ENCODE measurements at regions not wholly inside any gene's neighbourhood (a gene's known extent, or its start where the extent isn't known, plus 50 kb on each side); places are given as distances from the start of the nearest gene placed in this dataset.

DNA sequence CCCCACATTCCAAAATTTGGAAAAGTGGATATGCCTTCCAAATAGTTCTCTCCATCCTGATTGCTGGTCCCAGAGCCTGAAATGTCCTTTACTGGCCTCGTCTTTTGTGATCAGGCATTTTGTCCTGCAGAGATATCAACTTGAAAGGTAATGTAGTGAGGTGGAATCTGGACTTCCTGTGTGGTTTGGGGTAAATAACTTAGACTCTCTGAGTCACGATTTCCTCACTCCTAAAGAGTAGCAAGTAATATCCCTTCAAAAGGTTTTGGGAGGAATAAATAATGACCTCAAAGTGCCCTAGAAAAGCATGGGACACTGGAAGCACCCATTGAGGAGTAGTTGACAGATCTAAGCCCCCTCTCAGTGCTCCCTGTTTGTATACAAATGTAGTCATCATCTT lies 426.6 kb downstream of the OMA1 start:
- no peak overlapping the region for H3K27ac ChIP-seq (ENCODE audit: low read length)

DNA sequence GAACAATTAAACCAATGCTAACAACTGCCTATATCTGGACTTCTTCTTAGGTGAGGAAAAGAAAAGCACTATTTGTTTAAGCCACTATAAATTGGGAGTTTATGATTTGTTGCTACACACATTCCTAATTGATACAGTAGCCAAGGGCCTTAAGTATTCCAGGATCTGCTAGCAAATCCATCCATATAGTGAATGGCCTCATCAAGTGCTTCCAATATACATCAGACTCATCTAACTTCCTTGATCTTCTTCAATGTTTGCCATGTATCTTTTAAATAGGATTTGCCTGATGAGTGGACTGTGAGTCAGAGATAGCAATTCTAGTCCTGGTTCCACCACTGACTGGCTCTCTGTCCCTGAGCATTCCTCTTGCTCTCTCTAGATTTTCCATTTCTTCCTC lies 430.2 kb downstream of the OMA1 start:
- Histone ChIP-seq H3K27ac (ENCODE audit: low read length) (no peak overlapping the region), H3K27me3 (ENCODE audit: control insufficient read depth, insufficient read depth, low read length) (no peaks in the 10 kb centered on the region), H3K9me3 (ENCODE audit: control insufficient read depth, insufficient read depth, low read length) (no peaks in the 10 kb centered on the region), H3K4me3 (ENCODE audit: low read length) (no peak overlapping the region), H3K36me3 (ENCODE audit: control insufficient read depth, insufficient read depth, low read length) (no peaks in the 10 kb centered on the region), H3K4me1 (ENCODE audit: control insufficient read depth, insufficient read depth, low read length) (no peaks in the 10 kb centered on the region)
- DNase-seq (ENCODE audit: low read depth, low spot score) = no peak

More for the DNA sequence above, 426.6 kb downstream of the OMA1 start:
- Histone ChIP-seq H3K27me3 (ENCODE audit: control insufficient read depth, insufficient read depth, low read length) (no peaks in the 10 kb centered on the region), H3K4me1 (ENCODE audit: control insufficient read depth, insufficient read depth, low read length) (no peaks in the 10 kb centered on the region), H3K9me3 (ENCODE audit: control insufficient read depth, insufficient read depth, low read length) (no peaks in the 10 kb centered on the region), H3K36me3 (ENCODE audit: control insufficient read depth, insufficient read depth, low read length) (no peaks in the 10 kb centered on the region), H3K4me3 (ENCODE audit: low read length) (no peak overlapping the region)
- WGBS (ENCODE audit: insufficient coverage, insufficient read length) = no CpG with 5 or more reads among the region's 2 CpGs
- DNase-seq (ENCODE audit: low read depth, low spot score) = no peak

DNA sequence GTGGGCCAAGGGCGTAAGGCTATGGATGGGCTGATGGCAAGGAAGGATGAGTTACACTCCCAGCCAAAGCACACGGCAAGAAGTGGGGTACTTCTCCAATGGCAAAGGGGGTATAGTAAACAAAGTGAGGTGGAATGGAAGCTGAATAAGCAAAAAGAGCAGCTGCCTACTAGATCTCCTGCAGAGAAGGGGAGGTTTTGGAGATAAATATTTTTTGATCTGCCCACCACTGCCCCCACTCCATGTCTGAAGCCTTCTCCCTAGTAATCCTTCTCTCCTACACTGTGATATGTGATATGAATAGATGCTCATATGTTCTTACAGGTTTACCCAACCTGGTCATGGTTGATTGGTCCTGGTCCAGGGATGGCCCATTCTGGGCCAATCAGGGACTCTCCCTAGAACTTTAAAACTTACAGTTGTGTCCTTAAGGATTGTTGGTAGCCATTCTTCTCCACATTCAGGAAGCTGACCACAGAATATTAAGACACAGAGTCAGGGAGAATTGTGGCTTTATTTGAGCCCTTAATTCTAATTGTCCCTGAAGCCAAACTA lies 436.8 kb downstream of the OMA1 start:
- Histone ChIP-seq H3K36me3 (ENCODE audit: control insufficient read depth, insufficient read depth, low read length) (no peaks in the 10 kb centered on the region), H3K27ac (ENCODE audit: low read length) (no peak overlapping the region), H3K4me3 (ENCODE audit: low read length) (no peak overlapping the region), H3K9me3 (ENCODE audit: control insufficient read depth, insufficient read depth, low read length) (no peaks in the 10 kb centered on the region), H3K4me1 (ENCODE audit: control insufficient read depth, insufficient read depth, low read length) (no peaks in the 10 kb centered on the region), H3K27me3 (ENCODE audit: control insufficient read depth, insufficient read depth, low read length) (no peaks in the 10 kb centered on the region)
- DNase-seq (ENCODE audit: low read depth, low spot score) = no peak
- WGBS (ENCODE audit: insufficient coverage, insufficient read length) = no CpG with 5 or more reads among the region's 2 CpGs

DNA sequence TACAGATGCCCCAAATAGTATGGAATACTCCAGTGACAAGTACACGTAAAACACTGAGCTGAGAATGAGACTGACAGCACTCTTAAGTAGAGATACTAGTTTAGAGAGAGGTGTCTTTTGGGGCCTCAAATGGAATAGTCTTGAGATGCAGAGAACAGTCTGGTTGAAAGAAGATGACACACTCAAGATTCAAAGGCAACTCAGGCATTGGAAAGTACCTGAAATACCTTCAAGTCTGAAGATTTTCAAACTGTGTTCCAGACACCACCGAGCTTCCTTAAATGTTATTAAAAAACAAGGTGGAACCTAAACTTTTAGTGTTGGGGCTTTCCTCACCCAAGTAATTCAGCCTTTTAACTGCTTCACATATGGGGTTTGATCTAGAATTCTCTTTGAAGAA lies 437.7 kb downstream of the OMA1 start:
- Histone ChIP-seq H3K9me3 (ENCODE audit: control insufficient read depth, insufficient read depth, low read length) (no peaks in the 10 kb centered on the region), H3K4me1 (ENCODE audit: control insufficient read depth, insufficient read depth, low read length) (no peaks in the 10 kb centered on the region), H3K27me3 (ENCODE audit: control insufficient read depth, insufficient read depth, low read length) (no peaks in the 10 kb centered on the region), H3K4me3 (ENCODE audit: low read length) (no peak overlapping the region), H3K27ac (ENCODE audit: low read length) (no peak overlapping the region), H3K36me3 (ENCODE audit: control insufficient read depth, insufficient read depth, low read length) (no peaks in the 10 kb centered on the region)
- no CpG with 5 or more reads among the region's 2 CpGs for WGBS (ENCODE audit: insufficient coverage, insufficient read length)
- no peak for DNase-seq (ENCODE audit: low read depth, low spot score)

DNA sequence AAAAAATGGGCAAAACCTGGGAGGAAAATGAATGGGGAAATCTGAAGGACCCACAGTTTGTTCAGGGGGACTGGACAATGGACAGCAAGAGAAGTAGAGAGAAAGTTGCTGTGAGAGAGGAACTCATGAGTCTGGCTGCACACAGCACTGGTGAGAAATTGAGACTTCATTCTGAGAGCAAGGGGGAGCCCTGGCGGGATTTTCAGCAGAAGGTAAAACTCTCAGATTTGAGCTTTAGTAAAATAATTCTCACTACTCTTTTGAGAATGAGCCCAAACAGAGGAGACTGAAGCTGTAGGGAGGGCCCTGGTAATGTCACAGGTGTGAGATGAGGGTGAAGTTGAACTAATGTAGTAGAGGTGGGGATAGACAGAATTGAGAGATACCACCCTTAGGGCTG lies 438.6 kb downstream of the OMA1 start:
- Histone ChIP-seq H3K9me3 (ENCODE audit: control insufficient read depth, insufficient read depth, low read length) (no peaks in the 10 kb centered on the region), H3K27ac (ENCODE audit: low read length) (no peak overlapping the region), H3K4me3 (ENCODE audit: low read length) (no peak overlapping the region), H3K36me3 (ENCODE audit: control insufficient read depth, insufficient read depth, low read length) (no peaks in the 10 kb centered on the region), H3K4me1 (ENCODE audit: control insufficient read depth, insufficient read depth, low read length) (no peaks in the 10 kb centered on the region), H3K27me3 (ENCODE audit: control insufficient read depth, insufficient read depth, low read length) (no peaks in the 10 kb centered on the region)
- no CpG with 5 or more reads among the region's 1 CpG for WGBS (ENCODE audit: insufficient coverage, insufficient read length)
- DNase-seq (ENCODE audit: low read depth, low spot score) = no peak

DNA sequence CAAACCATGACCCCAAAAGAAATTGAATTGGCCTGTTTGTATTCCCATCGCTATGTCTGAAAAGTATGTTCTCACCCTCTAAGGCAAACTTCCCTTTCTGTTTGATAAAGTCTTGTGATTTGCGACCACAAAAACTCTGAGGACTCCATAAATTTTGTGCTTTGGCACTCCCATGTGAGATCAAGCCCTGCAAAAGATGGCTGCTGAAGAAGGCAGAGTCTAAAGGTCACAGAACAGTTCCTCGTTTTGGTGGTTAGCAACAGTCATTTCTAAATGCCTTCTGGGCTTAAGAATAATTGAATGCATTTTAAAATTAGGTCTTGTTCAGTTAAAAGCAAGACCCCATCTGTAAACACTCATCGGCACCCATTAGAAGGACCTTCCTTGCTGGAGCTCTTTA lies 441.6 kb downstream of the OMA1 start:
- H3K4me3 ChIP-seq (ENCODE audit: low read length) = no peak overlapping the region
- WGBS (ENCODE audit: insufficient coverage, insufficient read length) = no CpG with 5 or more reads among the region's 4 CpGs
- no peaks in the 10 kb centered on the region for H3K4me1 ChIP-seq (ENCODE audit: control insufficient read depth, insufficient read depth, low read length)
- H3K9me3 ChIP-seq (ENCODE audit: control insufficient read depth, insufficient read depth, low read length) = no peaks in the 10 kb centered on the region
- no peaks in the 10 kb centered on the region for H3K36me3 ChIP-seq (ENCODE audit: control insufficient read depth, insufficient read depth, low read length)
- H3K27ac ChIP-seq (ENCODE audit: low read length) = no peak overlapping the region
- H3K27me3 ChIP-seq (ENCODE audit: control insufficient read depth, insufficient read depth, low read length) = no peaks in the 10 kb centered on the region
- DNase-seq (ENCODE audit: low read depth, low spot score) = no peak

DNA sequence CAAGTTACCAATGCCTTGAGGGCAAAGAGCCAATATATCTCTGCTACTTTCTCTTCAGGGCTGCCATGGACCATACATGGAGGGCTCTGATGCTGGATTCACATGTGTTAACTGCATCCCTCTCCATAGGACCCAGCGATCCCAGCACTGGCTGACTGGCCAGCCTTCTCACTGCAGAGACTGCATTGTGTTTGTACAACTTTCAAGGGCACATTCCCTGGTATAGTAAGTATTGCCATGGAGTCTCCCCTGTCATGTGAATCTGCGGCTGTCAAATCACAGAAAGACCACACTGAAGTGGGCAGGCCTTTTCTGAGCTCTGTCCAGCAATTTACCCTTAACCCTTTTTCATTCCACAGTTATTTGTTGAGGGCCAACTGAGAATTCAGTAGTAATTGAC lies 449.8 kb downstream of the OMA1 start:
- no peaks in the 10 kb centered on the region for H3K36me3 ChIP-seq (ENCODE audit: control insufficient read depth, insufficient read depth, low read length)
- no CpG with 5 or more reads among the region's 2 CpGs for WGBS (ENCODE audit: insufficient coverage, insufficient read length)
- H3K4me1 ChIP-seq (ENCODE audit: control insufficient read depth, insufficient read depth, low read length) = no peaks in the 10 kb centered on the region
- no peak for DNase-seq (ENCODE audit: low read depth, low spot score)
- no peaks in the 10 kb centered on the region for H3K9me3 ChIP-seq (ENCODE audit: control insufficient read depth, insufficient read depth, low read length)
- H3K4me3 ChIP-seq (ENCODE audit: low read length) = no peak overlapping the region
- no peak overlapping the region for H3K27ac ChIP-seq (ENCODE audit: low read length)
- no peaks in the 10 kb centered on the region for H3K27me3 ChIP-seq (ENCODE audit: control insufficient read depth, insufficient read depth, low read length)

DNA sequence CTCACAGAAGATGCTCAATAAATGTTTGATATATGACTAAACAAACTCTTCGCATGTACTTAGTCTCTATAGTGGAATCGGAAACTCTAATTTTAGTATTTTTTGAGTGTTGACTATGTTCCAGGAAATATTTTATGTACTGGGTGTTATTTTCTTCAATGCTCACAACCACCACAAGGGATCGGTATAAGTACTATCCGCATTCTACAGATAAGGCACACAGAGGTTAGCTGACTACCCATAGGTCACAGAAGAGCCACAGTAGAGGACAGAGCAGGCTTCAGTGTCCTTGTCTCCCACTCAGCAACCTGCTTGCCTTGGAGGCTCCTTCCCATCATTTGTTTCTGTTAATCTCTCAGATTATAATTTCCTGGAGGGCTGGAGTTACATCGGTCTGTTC lies 451.3 kb downstream of the OMA1 start:
- H3K4me1 ChIP-seq (ENCODE audit: control insufficient read depth, insufficient read depth, low read length) = no peaks in the 10 kb centered on the region
- WGBS (ENCODE audit: insufficient coverage, insufficient read length) = no CpG with 5 or more reads among the region's 5 CpGs
- H3K27me3 ChIP-seq (ENCODE audit: control insufficient read depth, insufficient read depth, low read length) = no peaks in the 10 kb centered on the region
- no peak overlapping the region for H3K4me3 ChIP-seq (ENCODE audit: low read length)
- H3K36me3 ChIP-seq (ENCODE audit: control insufficient read depth, insufficient read depth, low read length) = no peaks in the 10 kb centered on the region
- no peaks in the 10 kb centered on the region for H3K9me3 ChIP-seq (ENCODE audit: control insufficient read depth, insufficient read depth, low read length)
- no peak overlapping the region for H3K27ac ChIP-seq (ENCODE audit: low read length)
- DNase-seq (ENCODE audit: low read depth, low spot score) = no peak

DNA sequence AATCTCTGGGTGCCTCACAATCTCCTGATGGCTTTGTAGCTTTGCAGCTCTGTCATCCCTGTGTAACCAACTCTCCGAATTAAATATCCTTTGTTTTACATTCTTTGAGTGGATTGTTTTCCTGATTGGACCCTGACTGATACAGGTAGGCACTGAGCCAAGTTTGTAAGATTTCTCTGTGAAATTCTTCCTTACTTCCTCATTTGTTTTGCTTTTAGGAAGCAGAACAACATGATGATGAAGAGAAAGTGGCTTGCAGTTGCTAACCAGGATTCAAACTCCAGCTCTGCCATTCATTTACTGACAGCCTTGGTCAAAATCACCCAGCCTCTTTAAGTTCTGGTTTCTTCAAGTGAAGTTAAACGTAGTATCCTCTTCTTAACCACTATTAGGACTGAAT lies 452.3 kb downstream of the OMA1 start:
- no CpG with 5 or more reads among the region's 2 CpGs for WGBS (ENCODE audit: insufficient coverage, insufficient read length)
- Histone ChIP-seq H3K27ac (ENCODE audit: low read length) (no peak overlapping the region), H3K4me1 (ENCODE audit: control insufficient read depth, insufficient read depth, low read length) (no peaks in the 10 kb centered on the region), H3K4me3 (ENCODE audit: low read length) (no peak overlapping the region), H3K27me3 (ENCODE audit: control insufficient read depth, insufficient read depth, low read length) (no peaks in the 10 kb centered on the region), H3K9me3 (ENCODE audit: control insufficient read depth, insufficient read depth, low read length) (no peaks in the 10 kb centered on the region), H3K36me3 (ENCODE audit: control insufficient read depth, insufficient read depth, low read length) (no peaks in the 10 kb centered on the region)
- DNase-seq (ENCODE audit: low read depth, low spot score) = no peak

DNA sequence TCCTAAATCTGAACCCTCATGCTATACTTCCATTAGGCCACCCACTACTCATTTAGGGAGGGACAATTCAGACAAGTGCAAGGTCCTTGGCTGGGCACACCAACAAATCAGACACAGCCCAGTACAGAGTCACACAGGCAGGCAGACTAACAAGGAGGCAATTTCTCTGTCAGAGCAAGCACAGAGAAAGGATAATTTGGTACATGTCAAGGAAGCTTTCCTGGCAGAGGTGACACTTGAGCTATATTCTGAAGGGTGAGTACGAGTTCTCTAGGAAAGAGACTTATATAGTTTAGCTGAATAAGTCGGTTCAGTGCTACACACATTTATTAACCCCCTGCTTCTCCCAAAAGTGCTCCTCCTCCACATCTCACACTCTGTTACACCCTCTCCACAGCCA lies 455.9 kb downstream of the OMA1 start:
- peaks cover 4% of the 10 kb centered on the region; the same call in 1 of the 2 replicates for H3K4me1 ChIP-seq (ENCODE audit: control insufficient read depth, insufficient read depth, low read length)
- no peak overlapping the region for H3K4me3 ChIP-seq (ENCODE audit: low read length)
- H3K27ac ChIP-seq (ENCODE audit: low read length) = no peak overlapping the region
- no peaks in the 10 kb centered on the region for H3K27me3 ChIP-seq (ENCODE audit: control insufficient read depth, insufficient read depth, low read length)
- H3K36me3 ChIP-seq (ENCODE audit: control insufficient read depth, insufficient read depth, low read length) = no peaks in the 10 kb centered on the region
- H3K9me3 ChIP-seq (ENCODE audit: control insufficient read depth, insufficient read depth, low read length) = no peaks in the 10 kb centered on the region
- WGBS (ENCODE audit: insufficient coverage, insufficient read length) = no CpG with 5 or more reads among the region's 2 CpGs
- no peak for DNase-seq (ENCODE audit: low read depth, low spot score)

DNA sequence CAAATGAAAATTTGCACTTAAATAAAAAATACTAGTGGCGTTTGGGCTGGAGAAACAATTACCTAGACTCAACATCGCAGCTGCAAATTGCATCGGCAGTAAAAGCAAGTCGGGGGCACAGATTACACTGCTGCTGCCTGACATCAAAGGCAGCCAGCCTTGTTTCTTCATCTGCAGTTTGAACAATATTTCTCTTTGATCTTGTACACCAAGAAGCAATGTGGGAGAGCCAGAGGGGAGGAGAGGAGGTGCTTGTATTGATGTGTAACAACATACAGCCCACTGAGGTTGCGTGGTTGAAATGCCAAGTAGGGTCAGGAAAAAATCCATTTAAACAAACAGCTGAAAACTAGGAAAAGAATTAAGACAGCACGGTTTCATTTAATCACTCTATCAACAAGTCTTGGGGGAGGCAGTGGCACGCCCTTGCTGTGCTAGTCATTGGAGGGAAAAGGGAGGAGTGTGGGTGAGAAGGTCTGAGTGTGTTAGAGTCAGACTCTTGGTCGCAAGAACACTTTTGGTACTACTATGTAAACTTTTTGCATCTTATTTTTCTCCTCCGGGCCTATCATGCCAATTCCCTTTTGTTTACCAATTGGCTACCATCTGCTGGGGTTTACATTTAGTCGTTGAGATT lies 456.5 kb downstream of the OMA1 start:
- H3K4me3 ChIP-seq (ENCODE audit: low read length) = no peak overlapping the region
- H3K4me1 ChIP-seq (ENCODE audit: control insufficient read depth, insufficient read depth, low read length) = peaks cover 4% of the 10 kb centered on the region; the same call in 1 of the 2 replicates
- no peak for DNase-seq (ENCODE audit: low read depth, low spot score)
- no peaks in the 10 kb centered on the region for H3K9me3 ChIP-seq (ENCODE audit: control insufficient read depth, insufficient read depth, low read length)
- H3K27ac ChIP-seq (ENCODE audit: low read length) = no peak overlapping the region
- no peaks in the 10 kb centered on the region for H3K36me3 ChIP-seq (ENCODE audit: control insufficient read depth, insufficient read depth, low read length)
- H3K27me3 ChIP-seq (ENCODE audit: control insufficient read depth, insufficient read depth, low read length) = no peaks in the 10 kb centered on the region
- WGBS (ENCODE audit: insufficient coverage, insufficient read length) = no CpG with 5 or more reads among the region's 10 CpGs

All from iPS DF 6.9 (cell line).